ENCODE measurements at regions not wholly inside any gene's neighbourhood (a gene's known extent, or its start where the extent isn't known, plus 50 kb on each side); places are given as distances from the start of the nearest gene placed in this dataset.

GRCh38 chr2:221262651-221263050 is 309.5 kb downstream of the EPHA4 start:
- H3K4me2 ChIP-seq (ENCODE audit: low read length) = no peak overlapping the region
- H4K20me1 ChIP-seq (ENCODE audit: insufficient read depth) = no peaks in the 10 kb centered on the region
- no peak overlapping the region for H3K9ac ChIP-seq (ENCODE audit: low read length)
- no peak overlapping the region for H3K4me3 ChIP-seq (ENCODE audit: low read length)
- H2AFZ ChIP-seq (ENCODE audit: low read depth, low read length) = no peak overlapping the region
- H3K79me2 ChIP-seq (replicated peaks; ENCODE audit: insufficient read depth, low read length) = no peaks in the 10 kb centered on the region
- no peaks in the 10 kb centered on the region for H3K36me3 ChIP-seq (ENCODE audit: insufficient read depth, low read length)
- H3K9me3 ChIP-seq (ENCODE audit: low read length) = no peaks in the 10 kb centered on the region
- no peaks in the 10 kb centered on the region for H3K9me2 ChIP-seq (ENCODE audit: insufficient read depth, low read length)
- H3K27ac ChIP-seq (ENCODE audit: low read length) = no peak overlapping the region
- H3F3A ChIP-seq (ENCODE audit: insufficient read depth, low read length, poor library complexity, severe bottlenecking) = no peaks in the 10 kb centered on the region
- no peaks in the 10 kb centered on the region for H3K27me3 ChIP-seq (ENCODE audit: insufficient read depth, low read depth, low read length)
- TF ChIP-seq POLR2AphosphoS5 (IDR thresholded peaks at IDR 0.05) (no peak), EZH2 (IDR thresholded peaks at IDR 0.05; ENCODE audit: borderline replicate concordance, insufficient read depth, low read length, poor library complexity, severe bottlenecking) (no peak), RAD21 (conservative IDR thresholded peaks at IDR 0.05) (no peak), REST (IDR thresholded peaks at IDR 0.05; ENCODE audit: borderline replicate concordance) (no peak), SMC3 (conservative IDR thresholded peaks at IDR 0.05; ENCODE audit: poor library complexity) (no peak), MXI1 (conservative IDR thresholded peaks at IDR 0.05; ENCODE audit: poor library complexity, severe bottlenecking) (no peak), TAF1 (IDR thresholded peaks at IDR 0.05; ENCODE audit: low read depth) (no peak)

GRCh38 chr2:221263573-221263972 is 308.5 kb downstream of the EPHA4 start:
- H3F3A ChIP-seq (ENCODE audit: insufficient read depth, low read length, poor library complexity, severe bottlenecking) = no peaks in the 10 kb centered on the region
- no peak overlapping the region for H3K4me2 ChIP-seq (ENCODE audit: low read length)
- no peak overlapping the region for H2AFZ ChIP-seq (ENCODE audit: low read depth, low read length)
- H3K27me3 ChIP-seq (ENCODE audit: insufficient read depth, low read depth, low read length) = no peaks in the 10 kb centered on the region
- no peaks in the 10 kb centered on the region for H3K9me2 ChIP-seq (ENCODE audit: insufficient read depth, low read length)
- H3K4me3 ChIP-seq (ENCODE audit: low read length) = no peak overlapping the region
- H3K9ac ChIP-seq (ENCODE audit: low read length) = no peak overlapping the region
- no peaks in the 10 kb centered on the region for H4K20me1 ChIP-seq (ENCODE audit: insufficient read depth)
- H3K27ac ChIP-seq (ENCODE audit: low read length) = no peak overlapping the region
- H3K36me3 ChIP-seq (ENCODE audit: insufficient read depth, low read length) = no peaks in the 10 kb centered on the region
- TF ChIP-seq REST (IDR thresholded peaks at IDR 0.05; ENCODE audit: borderline replicate concordance) = no peak
- no peak for TF ChIP-seq EP300 (conservative IDR thresholded peaks at IDR 0.05; ENCODE audit: poor library complexity, severe bottlenecking)
- no peak for TF ChIP-seq POLR2AphosphoS5 (IDR thresholded peaks at IDR 0.05)
- TF ChIP-seq SMC3 (conservative IDR thresholded peaks at IDR 0.05; ENCODE audit: poor library complexity) = no peak
- no peak for TF ChIP-seq RAD21 (conservative IDR thresholded peaks at IDR 0.05)
- TF ChIP-seq MXI1 (conservative IDR thresholded peaks at IDR 0.05; ENCODE audit: poor library complexity, severe bottlenecking) = no peak
- no peak for TF ChIP-seq CTCF (IDR thresholded peaks at IDR 0.05; ENCODE audit: poor library complexity, severe bottlenecking)
- TF ChIP-seq EZH2 (IDR thresholded peaks at IDR 0.05; ENCODE audit: borderline replicate concordance, insufficient read depth, low read length, poor library complexity, severe bottlenecking) = no peak
- TF ChIP-seq TAF1 (IDR thresholded peaks at IDR 0.05; ENCODE audit: low read depth) = no peak
- H3K9me3 ChIP-seq (ENCODE audit: low read length) = no peaks in the 10 kb centered on the region
- H3K79me2 ChIP-seq (replicated peaks; ENCODE audit: insufficient read depth, low read length) = no peaks in the 10 kb centered on the region
